ENCODE measurements at regions not wholly inside any gene's neighbourhood (a gene's known extent, or its start where the extent isn't known, plus 50 kb on each side); places are given as distances from the start of the nearest gene placed in this dataset.

DNA sequence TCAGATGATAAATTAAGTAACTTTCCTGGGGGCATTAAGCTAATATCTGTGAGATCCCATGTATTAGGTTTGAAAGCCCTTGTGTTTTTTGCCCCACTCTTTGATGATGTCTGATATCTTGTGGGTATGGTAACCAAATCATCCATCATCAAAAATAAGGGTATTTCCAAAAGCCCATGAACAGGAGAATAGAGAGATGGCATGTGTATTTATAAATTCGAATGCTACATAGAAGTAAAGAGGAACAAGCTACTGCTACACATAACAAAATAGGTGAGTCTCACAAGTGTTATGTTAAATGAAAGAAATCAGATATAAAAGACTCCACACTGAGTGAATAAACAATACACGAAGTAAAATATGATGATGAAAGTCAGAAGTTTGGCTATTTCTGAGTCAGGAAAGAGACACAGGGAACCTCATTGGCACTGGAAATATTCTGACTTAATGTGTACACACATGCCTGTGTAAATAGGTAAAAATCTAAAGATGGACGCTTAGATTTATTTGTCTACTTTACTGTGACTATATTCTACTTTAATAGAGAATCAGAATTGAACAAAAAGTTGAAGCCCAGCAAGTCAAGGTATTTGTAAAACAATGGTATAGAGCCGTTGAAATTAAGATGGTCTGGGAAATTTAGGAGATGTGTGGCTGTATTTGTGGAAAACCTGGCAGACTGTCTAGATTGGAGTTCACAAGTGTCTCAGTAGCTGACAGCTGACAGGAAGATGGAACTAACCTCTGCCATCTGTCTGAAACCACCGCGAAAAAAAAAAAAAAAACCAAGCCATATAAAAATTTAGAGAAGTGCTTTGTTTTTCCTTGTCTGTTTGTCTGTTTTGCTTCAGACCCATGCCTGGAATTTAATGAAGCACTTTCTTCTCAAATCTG lies 111.0 kb upstream of the TGFBR2 start:
- Histone ChIP-seq H3K79me2 (ENCODE audit: insufficient read depth, low read length) (no peaks in the 10 kb centered on the region), H3K9me3 (replicated peaks in 1 of 2; ENCODE audit: control insufficient read depth in 1 of 2, insufficient read depth in 1 of 2, low read length in 2 of 2) (no peaks in the 10 kb centered on the region), H3K4me1 (ENCODE audit: control insufficient read depth in 1 of 2, insufficient read depth in 2 of 2, low read length in 2 of 2) (peaks cover 17 to 18% of the 10 kb centered on the region in 2 donors), H4K20me1 (ENCODE audit: insufficient read depth, low read length) (no peaks in the 10 kb centered on the region), H3K27me3 (ENCODE audit: control insufficient read depth in 2 of 2, insufficient read depth in 2 of 2, low read length in 2 of 2) (no peaks in the 10 kb centered on the region), H3K9ac (ENCODE audit: insufficient read depth, low read length, poor library complexity, severe bottlenecking) (no peak overlapping the region), H3K4me2 (replicated peaks; ENCODE audit: extremely low read depth, low read length, poor library complexity, severe bottlenecking) (peak overlapping the region; percentile 27), H2AFZ (ENCODE audit: insufficient read depth, low read depth, low read length, poor library complexity, severe bottlenecking) (no peak overlapping the region), H3K36me3 (replicated peaks in 1 of 2; ENCODE audit: control insufficient read depth in 1 of 2, insufficient read depth in 2 of 2, low read length in 2 of 2) (no peaks in the 10 kb centered on the region), H3K27ac (ENCODE audit: low read depth in 1 of 2, low read length in 2 of 2) (no peak overlapping the region), H3K4me3 (replicated peaks in 1 of 3; ENCODE audit: low read depth in 2 of 3, low read length in 3 of 3) (no peak overlapping the region)
- Mint-ChIP-seq H3K4me1 (peaks cover 32% of the 10 kb centered on the region), H3K9me3 (no peaks in the 10 kb centered on the region), H3K27ac (peak overlapping the region in 1 of 7 donors; percentile 64), H3K36me3 (no peaks in the 10 kb centered on the region), H3K4me3 (peak overlapping the region in 1 of 2 donors; percentile 54), H3K27me3 (ENCODE audit: low read depth in 3 of 3) (no peaks in the 10 kb centered on the region)
- DNase-seq = no peak
- intact Hi-C loops (cut with micrococcal nuclease) = no loop called here
- WGBS (ENCODE audit: insufficient coverage) = 50% methylated on average over 1 of the region's 6 CpGs
- TF ChIP-seq, protein P1, sequence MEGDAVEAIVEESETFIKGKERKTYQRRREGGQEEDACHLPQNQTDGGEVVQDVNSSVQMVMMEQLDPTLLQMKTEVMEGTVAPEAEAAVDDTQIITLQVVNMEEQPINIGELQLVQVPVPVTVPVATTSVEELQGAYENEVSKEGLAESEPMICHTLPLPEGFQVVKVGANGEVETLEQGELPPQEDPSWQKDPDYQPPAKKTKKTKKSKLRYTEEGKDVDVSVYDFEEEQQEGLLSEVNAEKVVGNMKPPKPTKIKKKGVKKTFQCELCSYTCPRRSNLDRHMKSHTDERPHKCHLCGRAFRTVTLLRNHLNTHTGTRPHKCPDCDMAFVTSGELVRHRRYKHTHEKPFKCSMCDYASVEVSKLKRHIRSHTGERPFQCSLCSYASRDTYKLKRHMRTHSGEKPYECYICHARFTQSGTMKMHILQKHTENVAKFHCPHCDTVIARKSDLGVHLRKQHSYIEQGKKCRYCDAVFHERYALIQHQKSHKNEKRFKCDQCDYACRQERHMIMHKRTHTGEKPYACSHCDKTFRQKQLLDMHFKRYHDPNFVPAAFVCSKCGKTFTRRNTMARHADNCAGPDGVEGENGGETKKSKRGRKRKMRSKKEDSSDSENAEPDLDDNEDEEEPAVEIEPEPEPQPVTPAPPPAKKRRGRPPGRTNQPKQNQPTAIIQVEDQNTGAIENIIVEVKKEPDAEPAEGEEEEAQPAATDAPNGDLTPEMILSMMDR (IDR thresholded peaks at IDR 0.05) = no peak

DNA sequence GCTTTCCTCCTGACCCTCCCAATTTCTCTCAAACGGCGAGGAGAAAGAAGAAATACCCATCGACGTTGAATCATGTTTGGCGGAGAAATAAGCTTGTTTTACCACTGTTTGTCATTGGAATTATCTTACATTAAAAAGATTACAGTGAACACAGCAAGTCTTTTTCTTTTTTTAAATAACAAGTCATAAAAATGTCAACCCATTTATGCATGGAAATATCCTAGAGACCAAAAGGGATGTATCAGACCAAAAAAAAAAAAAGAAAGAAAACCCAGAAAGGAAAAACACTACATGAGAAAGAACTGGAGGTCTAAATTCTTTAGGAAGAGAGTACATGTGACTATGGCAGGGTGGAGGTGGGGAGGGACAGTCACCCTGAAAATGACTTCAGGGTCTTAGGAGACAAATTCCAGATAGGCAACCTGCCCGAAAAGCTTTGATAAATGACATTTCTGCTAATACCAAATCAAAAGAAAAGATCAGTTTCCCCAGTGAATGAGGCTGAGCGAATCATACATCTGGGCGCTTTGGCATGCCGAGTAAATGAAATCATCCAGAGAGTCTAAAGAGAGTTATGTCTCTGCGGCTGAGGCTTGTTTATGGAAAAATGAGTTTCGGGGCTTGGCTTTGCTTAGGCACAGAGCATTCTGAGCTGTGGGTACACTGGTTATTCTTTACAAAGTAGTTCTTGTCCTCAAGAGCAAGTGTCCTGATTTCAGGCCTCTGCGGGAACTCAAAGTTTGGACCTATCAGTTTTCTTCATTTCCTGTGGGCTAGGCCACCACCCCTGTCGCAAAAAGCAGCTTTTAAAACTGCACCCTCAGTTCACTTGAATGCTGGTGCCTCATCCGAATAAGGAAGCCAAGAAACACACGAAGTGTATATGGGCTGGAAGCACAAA lies 110.1 kb upstream of the TGFBR2 start:
- H3K4me1 Mint-ChIP-seq = peaks cover 35% of the 10 kb centered on the region
- no peaks in the 10 kb centered on the region for H3K36me3 Mint-ChIP-seq
- Histone ChIP-seq H3K27ac (ENCODE audit: low read depth in 1 of 2, low read length in 2 of 2) (no peak overlapping the region), H3K9ac (ENCODE audit: insufficient read depth, low read length, poor library complexity, severe bottlenecking) (no peak overlapping the region), H4K20me1 (ENCODE audit: insufficient read depth, low read length) (no peaks in the 10 kb centered on the region), H3K4me1 (ENCODE audit: control insufficient read depth in 1 of 2, insufficient read depth in 2 of 2, low read length in 2 of 2) (peaks cover 17 to 18% of the 10 kb centered on the region in 2 donors), H3K4me3 (replicated peaks in 1 of 3; ENCODE audit: low read depth in 2 of 3, low read length in 3 of 3) (no peak overlapping the region), H2AFZ (ENCODE audit: insufficient read depth, low read depth, low read length, poor library complexity, severe bottlenecking) (peak overlapping the region; percentile 67), H3K4me2 (replicated peaks; ENCODE audit: extremely low read depth, low read length, poor library complexity, severe bottlenecking) (peak overlapping the region; percentile 27), H3K9me3 (replicated peaks in 1 of 2; ENCODE audit: control insufficient read depth in 1 of 2, insufficient read depth in 1 of 2, low read length in 2 of 2) (no peaks in the 10 kb centered on the region), H3K36me3 (replicated peaks in 1 of 2; ENCODE audit: control insufficient read depth in 1 of 2, insufficient read depth in 2 of 2, low read length in 2 of 2) (no peaks in the 10 kb centered on the region), H3K79me2 (ENCODE audit: insufficient read depth, low read length) (no peaks in the 10 kb centered on the region), H3K27me3 (ENCODE audit: control insufficient read depth in 2 of 2, insufficient read depth in 2 of 2, low read length in 2 of 2) (no peaks in the 10 kb centered on the region)
- no peaks in the 10 kb centered on the region for H3K27me3 Mint-ChIP-seq (ENCODE audit: low read depth in 3 of 3)
- intact Hi-C loops (cut with micrococcal nuclease) = no loop called here
- no peak for DNase-seq
- H3K9me3 Mint-ChIP-seq = no peaks in the 10 kb centered on the region
- 71% methylated on average over 5 of the region's 15 CpGs for WGBS (ENCODE audit: insufficient coverage)
- TF ChIP-seq, protein P1 (IDR thresholded peaks at IDR 0.05) = no peak
- peak overlapping the region in 1 of 2 donors; percentile 54 for H3K4me3 Mint-ChIP-seq
- H3K27ac Mint-ChIP-seq = peak overlapping the region in 3 of 7 donors; percentile 45 to 67 (median 64)

All from CD14-positive monocyte (primary cell).